ENCODE measurements at regions not wholly inside any gene's neighbourhood (a gene's known extent, or its start where the extent isn't known, plus 50 kb on each side); places are given as distances from the start of the nearest gene placed in this dataset.

DNA sequence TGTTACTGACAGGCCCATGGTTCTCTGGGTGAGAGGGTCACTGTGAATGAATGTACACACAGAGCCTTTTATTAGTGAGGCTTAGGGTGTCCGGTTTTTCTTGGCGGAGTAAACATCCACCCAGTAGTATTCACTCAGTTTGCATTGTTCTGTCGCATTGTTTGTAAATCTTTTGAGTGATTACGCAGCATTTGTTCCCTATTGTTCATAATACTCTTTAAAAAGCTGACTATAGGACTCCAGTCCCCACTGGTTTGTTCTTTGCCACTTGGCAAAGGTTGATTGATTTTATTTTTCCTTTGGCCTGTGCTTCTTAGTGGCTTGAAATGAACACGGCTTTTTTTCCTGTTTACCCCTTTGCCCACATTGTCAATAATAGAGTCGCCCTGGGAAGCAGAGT lies 130.1 kb upstream of the ESR1 start:
- Mint-ChIP-seq H3K9me3 (ENCODE audit: low read depth, unreplicated experiment) (no peaks in the 10 kb centered on the region), H3K36me3 (ENCODE audit: insufficient read depth, unreplicated experiment) (no peaks in the 10 kb centered on the region), H3K27me3 (ENCODE audit: unreplicated experiment) (no peaks in the 10 kb centered on the region), H3K4me1 (ENCODE audit: low read depth, unreplicated experiment) (peaks cover 9% of the 10 kb centered on the region), H3K4me3 (ENCODE audit: low read depth, unreplicated experiment) (no peak overlapping the region), H3K27ac (ENCODE audit: unreplicated experiment) (no peak overlapping the region)
- no TSS peak for BruUV-seq (replicated peaks)
- TF ChIP-seq, protein P1, sequence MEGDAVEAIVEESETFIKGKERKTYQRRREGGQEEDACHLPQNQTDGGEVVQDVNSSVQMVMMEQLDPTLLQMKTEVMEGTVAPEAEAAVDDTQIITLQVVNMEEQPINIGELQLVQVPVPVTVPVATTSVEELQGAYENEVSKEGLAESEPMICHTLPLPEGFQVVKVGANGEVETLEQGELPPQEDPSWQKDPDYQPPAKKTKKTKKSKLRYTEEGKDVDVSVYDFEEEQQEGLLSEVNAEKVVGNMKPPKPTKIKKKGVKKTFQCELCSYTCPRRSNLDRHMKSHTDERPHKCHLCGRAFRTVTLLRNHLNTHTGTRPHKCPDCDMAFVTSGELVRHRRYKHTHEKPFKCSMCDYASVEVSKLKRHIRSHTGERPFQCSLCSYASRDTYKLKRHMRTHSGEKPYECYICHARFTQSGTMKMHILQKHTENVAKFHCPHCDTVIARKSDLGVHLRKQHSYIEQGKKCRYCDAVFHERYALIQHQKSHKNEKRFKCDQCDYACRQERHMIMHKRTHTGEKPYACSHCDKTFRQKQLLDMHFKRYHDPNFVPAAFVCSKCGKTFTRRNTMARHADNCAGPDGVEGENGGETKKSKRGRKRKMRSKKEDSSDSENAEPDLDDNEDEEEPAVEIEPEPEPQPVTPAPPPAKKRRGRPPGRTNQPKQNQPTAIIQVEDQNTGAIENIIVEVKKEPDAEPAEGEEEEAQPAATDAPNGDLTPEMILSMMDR (IDR thresholded peaks at IDR 0.05; ENCODE audit: unreplicated experiment), result no peak
- intact Hi-C loops (cut with micrococcal nuclease; ENCODE audit: unreplicated experiment), result loop anchor here (5.0 kb wide), 1 partner anchor 85 kb away; no protein-coding TSS in a partner anchor
- no peak for DNase-seq
- CTCF ChIA-PET, result no interaction called here

- CTCF ChIA-PET, result no interaction called here
- intact Hi-C loops (cut with micrococcal nuclease; ENCODE audit: unreplicated experiment), result loop anchor here (5.0 kb wide), 1 partner anchor 83 kb away; no protein-coding TSS in a partner anchor
Observed at GRCh38 chr6:151679081-151679480, 128.4 kb upstream of the ESR1 start.

DNA sequence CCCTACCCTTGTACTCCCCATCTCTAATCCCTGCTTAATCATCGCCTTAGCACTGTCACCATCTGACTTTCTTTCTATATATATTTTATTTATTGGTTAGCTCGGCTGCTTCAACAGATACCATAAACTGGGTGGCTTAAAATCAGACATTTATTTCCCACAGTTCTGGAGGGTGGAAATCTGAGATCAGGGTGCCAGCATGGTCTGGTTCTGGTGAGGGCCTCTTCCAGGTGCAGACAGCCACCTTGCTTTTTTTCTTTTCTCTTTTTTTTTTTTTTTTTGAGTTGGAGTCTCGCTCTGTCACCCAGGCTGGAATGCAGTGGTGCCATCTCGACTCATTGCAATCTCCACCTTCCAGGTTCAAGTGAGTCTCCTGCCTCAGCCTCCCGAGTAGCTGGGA lies 127.5 kb upstream of the ESR1 start:
- Mint-ChIP-seq H3K36me3 (ENCODE audit: insufficient read depth, unreplicated experiment) (no peaks in the 10 kb centered on the region), H3K9me3 (ENCODE audit: low read depth, unreplicated experiment) (no peaks in the 10 kb centered on the region), H3K27ac (ENCODE audit: unreplicated experiment) (no peak overlapping the region), H3K4me1 (ENCODE audit: low read depth, unreplicated experiment) (peaks cover 9% of the 10 kb centered on the region), H3K4me3 (ENCODE audit: low read depth, unreplicated experiment) (no peak overlapping the region), H3K27me3 (ENCODE audit: unreplicated experiment) (peaks cover 7% of the 10 kb centered on the region)
- intact Hi-C loops (cut with micrococcal nuclease; ENCODE audit: unreplicated experiment), result loop anchor here (5.0 kb wide), 1 partner anchor 82 kb away; no protein-coding TSS in a partner anchor
- DNase-seq, result no peak
- BruUV-seq (replicated peaks), result no TSS peak
- TF ChIP-seq, protein P1 (IDR thresholded peaks at IDR 0.05; ENCODE audit: unreplicated experiment), result no peak
- CTCF ChIA-PET, result no interaction called here

More at GRCh38 chr6:151679081-151679480, 128.4 kb upstream of the ESR1 start:
- no peaks in the 10 kb centered on the region for H3K36me3 Mint-ChIP-seq (ENCODE audit: insufficient read depth, unreplicated experiment)
- peaks cover 9% of the 10 kb centered on the region for H3K4me1 Mint-ChIP-seq (ENCODE audit: low read depth, unreplicated experiment)
- no peak overlapping the region for H3K4me3 Mint-ChIP-seq (ENCODE audit: low read depth, unreplicated experiment)
- H3K27me3 Mint-ChIP-seq (ENCODE audit: unreplicated experiment), result peaks cover 7% of the 10 kb centered on the region
- TF ChIP-seq, protein P1 (IDR thresholded peaks at IDR 0.05; ENCODE audit: unreplicated experiment), result no peak
- no peak overlapping the region for H3K27ac Mint-ChIP-seq (ENCODE audit: unreplicated experiment)
- BruUV-seq (replicated peaks), result no TSS peak
- DNase-seq, result no peak
- H3K9me3 Mint-ChIP-seq (ENCODE audit: low read depth, unreplicated experiment), result no peaks in the 10 kb centered on the region

DNA sequence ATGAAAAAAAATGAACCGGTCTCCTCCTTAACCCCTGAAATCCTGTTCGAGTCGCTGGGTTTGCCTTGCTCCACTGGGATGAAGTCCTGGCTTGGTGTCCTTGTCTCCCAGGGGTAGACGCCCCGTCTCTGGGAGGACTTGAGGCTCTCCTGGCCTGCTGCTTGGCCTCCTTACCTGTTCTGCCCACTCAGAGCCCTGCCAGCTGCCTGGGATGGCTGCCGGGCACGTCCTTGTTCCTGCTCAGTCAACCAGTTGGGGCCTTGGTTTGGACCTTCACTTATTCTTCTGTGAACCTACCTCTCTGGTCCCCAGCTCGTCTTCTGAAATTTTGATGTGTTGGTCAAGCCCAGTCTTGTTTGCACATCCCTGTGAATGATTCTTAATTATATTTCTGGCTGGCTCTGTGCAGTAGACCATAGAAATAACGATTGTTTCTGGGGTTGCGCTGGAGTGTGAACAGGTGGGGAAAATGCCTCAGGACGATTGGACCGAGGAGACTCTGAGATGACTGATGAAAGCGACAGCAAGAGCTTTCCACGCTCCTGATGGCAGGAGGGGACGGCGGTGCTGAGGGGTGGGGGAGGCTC lies 126.5 kb upstream of the ESR1 start:
- no TSS peak for BruUV-seq (replicated peaks)

More for the DNA sequence above, 126.5 kb upstream of the ESR1 start:
- intact Hi-C loops (cut with micrococcal nuclease; ENCODE audit: unreplicated experiment), result no loop called here
- CTCF ChIA-PET, result no interaction called here
- H3K4me3 Mint-ChIP-seq (ENCODE audit: low read depth, unreplicated experiment), result no peak overlapping the region
- no peak overlapping the region for H3K27ac Mint-ChIP-seq (ENCODE audit: unreplicated experiment)
- no peaks in the 10 kb centered on the region for H3K36me3 Mint-ChIP-seq (ENCODE audit: insufficient read depth, unreplicated experiment)
- TF ChIP-seq, protein P1 (IDR thresholded peaks at IDR 0.05; ENCODE audit: unreplicated experiment), result no peak
- H3K9me3 Mint-ChIP-seq (ENCODE audit: low read depth, unreplicated experiment), result no peaks in the 10 kb centered on the region
- H3K27me3 Mint-ChIP-seq (ENCODE audit: unreplicated experiment), result peaks cover 7% of the 10 kb centered on the region
- DNase-seq, result no peak
- peaks cover 3% of the 10 kb centered on the region for H3K4me1 Mint-ChIP-seq (ENCODE audit: low read depth, unreplicated experiment)

All from Calu3 (cell line).